ENCODE measurements at regions not wholly inside any gene's neighbourhood (a gene's known extent, or its start where the extent isn't known, plus 50 kb on each side); places are given as distances from the start of the nearest gene placed in this dataset.

- H3K27me3 Mint-ChIP-seq (ENCODE audit: low read depth): peaks cover 2% of the 10 kb centered on the region
- Histone ChIP-seq H3K9me3 (ENCODE audit: control insufficient read depth, low read depth, low read length) (no peaks in the 10 kb centered on the region), H3K14ac (ENCODE audit: insufficient read depth, low read length) (no peak overlapping the region), H3K4me1 (ENCODE audit: insufficient read depth, low read length) (peaks cover 6% of the 10 kb centered on the region), H3K79me1 (ENCODE audit: insufficient read depth, low read depth, low read length, poor library complexity, severe bottlenecking) (no peaks in the 10 kb centered on the region), H3K23ac (ENCODE audit: insufficient read length, low read depth, low read length) (no peak overlapping the region), H4K5ac (ENCODE audit: insufficient read length, low read depth, low read length) (no peak overlapping the region), H3K27me3 (ENCODE audit: insufficient read depth, low read length) (no peaks in the 10 kb centered on the region), H3K9ac (ENCODE audit: extremely low read depth, insufficient read length, low read length) (no peak overlapping the region), H2BK5ac (ENCODE audit: insufficient read length, low read length) (no peak overlapping the region), H2AFZ (ENCODE audit: low read length) (no peak overlapping the region), H4K91ac (ENCODE audit: insufficient read length, low read depth, low read length) (no peak overlapping the region), H2BK120ac (ENCODE audit: low read depth, low read length, poor library complexity, severe bottlenecking) (no peak overlapping the region), H3K4me2 (ENCODE audit: insufficient read depth, insufficient read length, low read length) (peak overlapping the region; percentile 46), H3K23me2 (ENCODE audit: insufficient read length, low read depth, low read length, poor library complexity, severe bottlenecking) (peaks cover 2% of the 10 kb centered on the region), H4K8ac (replicated peaks; ENCODE audit: insufficient read length, low read depth, low read length) (no peak overlapping the region), H2BK20ac (ENCODE audit: low read depth, low read length, poor library complexity, severe bottlenecking) (no peak overlapping the region), H4K20me1 (ENCODE audit: control insufficient read depth, insufficient read depth, insufficient read length) (no peaks in the 10 kb centered on the region), H3T11ph (ENCODE audit: low read length) (no peak overlapping the region), H3K18ac (ENCODE audit: insufficient read length, low read depth, low read length) (no peak overlapping the region), H2AK5ac (ENCODE audit: insufficient read length, low read length) (no peak overlapping the region), H2BK12ac (ENCODE audit: insufficient read length, low read depth, low read length) (no peak overlapping the region), H2BK15ac (ENCODE audit: low read depth, low read length) (no peak overlapping the region), H3K79me2 (ENCODE audit: insufficient read depth, low read length) (no peaks in the 10 kb centered on the region), H3K27ac (ENCODE audit: insufficient read length, low read depth, low read length) (peak overlapping the region; percentile 51), H3K56ac (ENCODE audit: insufficient read length, low read depth, low read length) (no peak overlapping the region), H3K4ac (ENCODE audit: low read depth, low read length) (no peak overlapping the region)
- no peak for TF ChIP-seq CTCF (conservative IDR thresholded peaks at IDR 0.05)
- WGBS (ENCODE audit: extremely low coverage, insufficient read length, low lambda C conversion rate): no CpG with 5 or more reads among the region's 5 CpGs
- peaks cover 37 to 43% of the 10 kb centered on the region in 2 experiments for H3K4me1 Mint-ChIP-seq
- peak overlapping the region in 1 of 2 experiments; percentile 27; a peak in 1 of 5 replicates for H3K4me3 Mint-ChIP-seq
- H3K27ac Mint-ChIP-seq: peak overlapping the region in 2 of 3 experiments; percentile 79 to 94; a peak in 2 of 7 replicates
- peak; percentile 80 for DNase-seq
- peaks cover 0 to 4% (median 0%) of the 10 kb centered on the region in 3 experiments; a peak in 3 of 7 replicates for H3K36me3 Mint-ChIP-seq (ENCODE audit: insufficient read depth in 1 of 3, low read depth in 3 of 3)
- peaks cover 0 to 3% of the 10 kb centered on the region in 2 experiments; a peak in 4 of 5 replicates for H3K9me3 Mint-ChIP-seq
Measured at GRCh38 chr2:7703543-7704144, 786.4 kb downstream of the RNF144A start.

Data from H9 (cell line).